NCI-H2171 treated with DMSO at 0.1 percent for 48 hours (cell line): ENCODE measurements at regions not wholly inside any gene's neighbourhood (a gene's known extent, or its start where the extent isn't known, plus 50 kb on each side); places are given as distances from the start of the nearest gene placed in this dataset.

Experiments used
- DNase-seq: peaks from one replicate; lab custom pipeline; 2025; lab: John Stamatoyannopoulos, UW

- no peak for DNase-seq
Observed at GRCh38 chr2:58860586-58860985, 619.5 kb upstream of the FANCL start.

GRCh38 chr2:58856100-58856499 is 615.0 kb upstream of the FANCL start:
- DNase-seq, result no peak

- peak; percentile 43 for DNase-seq
Observed at GRCh38 chr2:58853420-58853819, 612.3 kb upstream of the FANCL start.

- no peak for DNase-seq
Observed at GRCh38 chr2:58852905-58853304, 611.8 kb upstream of the FANCL start.

GRCh38 chr2:58852243-58852642 is 611.1 kb upstream of the FANCL start:
- no peak for DNase-seq

GRCh38 chr2:58851598-58851997 is 610.5 kb upstream of the FANCL start:
- no peak for DNase-seq

- no peak for DNase-seq
Observed at GRCh38 chr2:58845011-58845410, 603.9 kb upstream of the FANCL start.

GRCh38 chr2:58842501-58843155 is 601.5 kb upstream of the FANCL start:
- no peak for DNase-seq

- no peak for DNase-seq
Observed at GRCh38 chr2:58834404-58834803, 593.3 kb upstream of the FANCL start.

- DNase-seq, result no peak
Observed at GRCh38 chr2:58826795-58827194, 585.7 kb upstream of the FANCL start.

GRCh38 chr2:58812771-58813344 is 571.7 kb upstream of the FANCL start:
- DNase-seq, result no peak

GRCh38 chr2:58805126-58805525 is 564.0 kb upstream of the FANCL start:
- no peak for DNase-seq

- no peak for DNase-seq
Observed at GRCh38 chr2:58803192-58803591, 562.1 kb upstream of the FANCL start.

- no peak for DNase-seq
Observed at GRCh38 chr2:58800881-58801280, 559.8 kb upstream of the FANCL start.

GRCh38 chr2:58798676-58799208 is 557.6 kb upstream of the FANCL start:
- DNase-seq, result peak; percentile 42

GRCh38 chr2:58796239-58796910 is 555.2 kb upstream of the FANCL start:
- DNase-seq, result no peak

GRCh38 chr2:58794916-58795315 is 553.8 kb upstream of the FANCL start:
- no peak for DNase-seq

GRCh38 chr2:58794103-58794502 is 553.0 kb upstream of the FANCL start:
- no peak for DNase-seq

GRCh38 chr2:58788402-58788801 is 547.3 kb upstream of the FANCL start:
- no peak for DNase-seq

- DNase-seq, result no peak
Observed at GRCh38 chr2:58770846-58771245, 529.7 kb upstream of the FANCL start.

GRCh38 chr2:58769864-58770234 is 528.7 kb upstream of the FANCL start:
- DNase-seq, result no peak

- DNase-seq, result no peak
Observed at GRCh38 chr2:58769111-58769863, 528.2 kb upstream of the FANCL start.

GRCh38 chr2:58768715-58769080 is 527.6 kb upstream of the FANCL start:
- no peak for DNase-seq
